GM23338 (cell line): ENCODE measurements at regions not wholly inside any gene's neighbourhood (a gene's known extent, or its start where the extent isn't known, plus 50 kb on each side); places are given as distances from the start of the nearest gene placed in this dataset.
A peak's percentile ranks its signal among the peaks of the same experiment; 100 is the strongest.

Experiments
- ATAC-seq: fragments of 200-7000 bp; cut with Tn5 transposase; 3 replicates; pipeline ENCODE4 v1.9.1; 2020
- DNase-seq: peaks from one replicate; pipeline ENCODE4 v3.0.0-alpha.2; 2015; ENCODE audit warnings: low spot score
- H2AFZ ChIP-seq: fragments of 200-600 bp; sonication (generic); 2 replicates; pipeline ENCODE4 v1.8.0; 2016; ENCODE audit warnings: antibody characterized with exemption, mild to moderate bottlenecking, moderate library complexity
- H3F3A ChIP-seq: fragments of 200-600 bp; sonication (generic); replicated peaks from 2 replicates; pipeline ENCODE4 v1.8.0; 2017; ENCODE audit warnings: antibody characterized with exemption, mixed run types, low read depth
- H3K27ac ChIP-seq: fragments of 200-600 bp; sonication (generic); 2 replicates; pipeline ENCODE4 v1.6.1; 2016; ENCODE audit warnings: low read depth
- H3K27me3 ChIP-seq: fragments of 200-600 bp; sonication (generic); 2 replicates; pipeline ENCODE4 v1.8.0; 2016; ENCODE audit warnings: mild to moderate bottlenecking, mixed run types, moderate library complexity; ENCODE audit not compliant: insufficient read depth
- H3K36me3 ChIP-seq: fragments of 200-600 bp; sonication (generic); 2 replicates; pipeline ENCODE4 v1.8.0; 2016; ENCODE audit warnings: mild to moderate bottlenecking; ENCODE audit not compliant: insufficient read depth
- H3K4me1 ChIP-seq: fragments of 200-600 bp; sonication (generic); 2 replicates; pipeline ENCODE4 v1.8.0; 2016; ENCODE audit warnings: mild to moderate bottlenecking, moderate library complexity; ENCODE audit not compliant: insufficient read depth
- H3K4me2 ChIP-seq: fragments of 200-600 bp; sonication (generic); 2 replicates; pipeline ENCODE4 v1.7.1; 2017; ENCODE audit warnings: mixed run types
- H3K4me3 ChIP-seq: fragments of 200-600 bp; sonication (generic); 2 replicates; pipeline ENCODE4 v1.6.1; 2016; ENCODE audit warnings: mixed run types
- H3K79me2 ChIP-seq: fragments of 200-600 bp; sonication (generic); replicated peaks from 2 replicates; pipeline ENCODE4 v1.8.0; 2017; ENCODE audit warnings: mild to moderate bottlenecking; ENCODE audit not compliant: insufficient read depth
- H3K9me2 ChIP-seq: fragments of 200-600 bp; sonication (generic); 2 replicates; pipeline ENCODE4 v1.8.0; 2017; ENCODE audit not compliant: insufficient read depth
- H4K20me1 ChIP-seq: fragments of 200-600 bp; sonication (generic); replicated peaks from 2 replicates; pipeline ENCODE4 v1.8.0; 2017; ENCODE audit warnings: mild to moderate bottlenecking; ENCODE audit not compliant: insufficient read depth
- H3K27ac Mint-ChIP-seq: 2 replicates; pipeline ENCODE4 v1.8.0; 2020; ENCODE audit warnings: inconsistent platforms, mild to moderate bottlenecking, moderate library complexity, mixed read lengths
- H3K27me3 Mint-ChIP-seq: 3 replicates; pipeline ENCODE4 v1.8.0; 2022; ENCODE audit warnings: low read depth, mild to moderate bottlenecking, moderate library complexity, mixed read lengths, inconsistent platforms; ENCODE audit not compliant: insufficient read depth, poor library complexity
- H3K36me3 Mint-ChIP-seq: 3 replicates; pipeline ENCODE4 v1.8.0; 2021; ENCODE audit warnings: low read depth, mild to moderate bottlenecking, inconsistent platforms, moderate library complexity, mixed read lengths
- H3K4me1 Mint-ChIP-seq: 3 replicates; pipeline ENCODE4 v1.8.0; 2020; ENCODE audit warnings: mild to moderate bottlenecking, inconsistent platforms, mixed read lengths
- H3K4me3 Mint-ChIP-seq: 3 replicates; pipeline ENCODE4 v1.8.0; 2021; ENCODE audit warnings: moderate library complexity, mild to moderate bottlenecking, inconsistent platforms, mixed read lengths
- H3K9me3 Mint-ChIP-seq: 3 replicates; pipeline ENCODE4 v1.8.0; 2020; ENCODE audit warnings: moderate library complexity, mild to moderate bottlenecking, inconsistent platforms, mixed read lengths
- CREB1 ChIP-seq: fragments of 250-450 bp; sonication (Bioruptor Pico); IDR thresholded peaks from 2 replicates; pipeline ENCODE4 v1.5.0; 2020; ENCODE audit warnings: low read depth, mild to moderate bottlenecking, moderate library complexity
- ETS1 ChIP-seq: IDR thresholded peaks from 2 replicates; pipeline ENCODE4 v1.6.1; 2016; ENCODE audit warnings: antibody characterized with exemption
- NANOG ChIP-seq: IDR thresholded peaks from 2 replicates; pipeline ENCODE4 v1.6.1; 2016; ENCODE audit warnings: antibody characterized with exemption, borderline replicate concordance
- POLR2AphosphoS5 ChIP-seq: IDR thresholded peaks from 2 replicates; pipeline ENCODE4 v1.6.1; 2016; ENCODE audit warnings: antibody characterized with exemption, low read depth
- REST ChIP-seq: IDR thresholded peaks from one replicate; pipeline ENCODE4 v1.6.1; 2018; ENCODE audit warnings: antibody characterized with exemption; ENCODE audit not compliant: unreplicated experiment
- ZNF114 ChIP-seq: fragments of 250-450 bp; sonication (Bioruptor Pico); IDR thresholded peaks from 2 replicates; pipeline ENCODE4 v1.5.0; 2020; ENCODE audit warnings: mild to moderate bottlenecking, moderate library complexity
- ZNF462 ChIP-seq: fragments of 250-450 bp; sonication (Bioruptor Pico); IDR thresholded peaks from 2 replicates; pipeline ENCODE4 v1.5.0; 2020; ENCODE audit warnings: mild to moderate bottlenecking, moderate library complexity

- no peak for TF ChIP-seq ETS1
- TF ChIP-seq ZNF114: no peak
Measured at GRCh38 chr18:44502790-44503189, 177.9 kb upstream of the SETBP1 start (continued).

- H4K20me1 ChIP-seq: no peaks in the 10 kb centered on the region
- no peaks in the 10 kb centered on the region for H3K79me2 ChIP-seq
- no peak for ATAC-seq
- Mint-ChIP-seq H3K27me3 (no peaks in the 10 kb centered on the region), H3K9me3 (no peaks in the 10 kb centered on the region), H3K27ac (no peak overlapping the region), H3K4me1 (no peaks in the 10 kb centered on the region), H3K36me3 (no peaks in the 10 kb centered on the region), H3K4me3 (no peak overlapping the region)
- H3K4me1 ChIP-seq: no peaks in the 10 kb centered on the region
- no peak overlapping the region for H3K4me2 ChIP-seq
- no peaks in the 10 kb centered on the region for H3K9me2 ChIP-seq
- no peaks in the 10 kb centered on the region for H3F3A ChIP-seq
- TF ChIP-seq POLR2AphosphoS5 (no peak), REST (no peak), ETS1 (no peak)
- DNase-seq: no peak
- no peaks in the 10 kb centered on the region for H3K36me3 ChIP-seq
- no peaks in the 10 kb centered on the region for H3K27me3 ChIP-seq
- H3K27ac ChIP-seq: no peak overlapping the region
- no peak overlapping the region for H2AFZ ChIP-seq
- no peak overlapping the region for H3K4me3 ChIP-seq
Measured at GRCh38 chr18:44503854-44504253, 176.8 kb upstream of the SETBP1 start.

- no peak overlapping the region for H3K4me2 ChIP-seq
- Mint-ChIP-seq H3K4me1 (no peaks in the 10 kb centered on the region), H3K9me3 (no peaks in the 10 kb centered on the region), H3K27ac (no peak overlapping the region), H3K27me3 (no peaks in the 10 kb centered on the region), H3K36me3 (no peaks in the 10 kb centered on the region), H3K4me3 (no peak overlapping the region)
- peak overlapping the region; percentile 29 for H2AFZ ChIP-seq
- H3K9me2 ChIP-seq: no peaks in the 10 kb centered on the region
- ATAC-seq: no peak
- no peaks in the 10 kb centered on the region for H4K20me1 ChIP-seq
- H3K4me3 ChIP-seq: no peak overlapping the region
- no peaks in the 10 kb centered on the region for H3K27me3 ChIP-seq
- no peak overlapping the region for H3K27ac ChIP-seq
- H3K79me2 ChIP-seq: no peaks in the 10 kb centered on the region
- H3F3A ChIP-seq: no peaks in the 10 kb centered on the region
- H3K4me1 ChIP-seq: no peaks in the 10 kb centered on the region
- no peak for DNase-seq
- H3K36me3 ChIP-seq: no peaks in the 10 kb centered on the region
- TF ChIP-seq NANOG (no peak), ZNF462 (CRISPR knock-in tag) (no peak), CREB1 (no peak)
Measured at GRCh38 chr18:44507729-44508325, 172.9 kb upstream of the SETBP1 start.
